Suppressor macrophage treated with lipopolysaccharide for 1 hour (primary cell): ENCODE measurements at regions not wholly inside any gene's neighbourhood (a gene's known extent, or its start where the extent isn't known, plus 50 kb on each side); places are given as distances from the start of the nearest gene placed in this dataset.
"Not testable (repeated sequence)": the region's sequence is repeated elsewhere in the genome, so short reads cannot be mapped to it uniquely, and the experiment has no call there.

ENCODE experiments used
- DNase-seq, 3 donors: peaks; one replicate each; pipeline ENCODE4 v3.0.0-alpha.2; 2020 to 2022

DNA sequence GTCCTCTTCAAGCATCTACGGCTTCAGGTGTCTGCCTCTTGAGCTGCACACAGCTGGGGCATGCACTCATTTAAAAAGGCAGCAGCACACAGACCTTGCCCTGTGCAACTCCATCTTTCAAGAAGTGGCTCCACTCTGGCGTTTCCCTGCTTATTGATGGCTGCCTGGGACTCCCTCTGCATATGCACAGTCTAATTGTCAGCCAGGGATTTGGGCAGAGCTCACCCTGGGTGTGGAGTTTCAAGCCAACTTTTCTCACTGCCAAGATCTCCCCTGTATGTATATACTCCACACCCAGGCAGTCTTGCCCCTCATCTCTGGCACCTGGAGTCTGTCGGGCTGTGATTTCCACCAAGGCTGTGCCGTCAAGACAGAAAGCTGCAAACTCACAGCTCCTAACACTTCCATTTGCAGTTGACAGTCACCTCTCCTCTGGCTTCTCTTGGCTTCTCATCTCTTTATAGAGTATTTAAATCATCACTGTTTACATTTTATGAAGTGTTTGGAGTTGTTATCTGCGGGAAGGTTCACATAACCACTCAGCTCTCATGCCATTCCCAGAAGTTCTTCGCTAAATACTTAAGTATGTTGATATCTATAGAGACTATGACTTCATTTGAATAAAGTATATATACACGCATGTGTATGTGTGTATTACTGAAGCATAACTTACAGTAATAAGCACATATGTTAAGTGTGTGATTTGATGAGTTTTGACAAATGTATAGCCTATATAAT is 130.5 kb upstream of the ZNF469 start:
- DNase-seq: not testable (repeated sequence)

DNA sequence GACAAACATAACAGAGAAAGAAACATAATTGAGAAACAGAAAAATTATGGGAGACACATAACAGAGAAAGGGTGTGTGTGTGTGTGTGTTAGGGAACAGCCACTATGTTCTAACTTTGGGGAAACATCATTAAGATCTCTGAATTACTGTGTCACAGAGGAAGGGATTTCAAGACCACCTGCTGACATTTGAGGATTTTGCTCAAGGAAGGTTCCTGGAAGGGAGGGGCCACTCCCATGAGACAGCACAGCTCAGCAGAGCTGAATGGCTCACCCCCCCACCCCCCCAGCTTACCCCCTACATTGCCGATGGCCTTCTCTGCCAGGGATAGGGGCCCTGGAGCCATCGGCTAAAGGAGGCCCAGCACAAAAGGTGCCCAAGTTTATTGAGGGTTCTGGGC is 124.6 kb upstream of the ZNF469 start:
- DNase-seq: not testable (repeated sequence)

DNA sequence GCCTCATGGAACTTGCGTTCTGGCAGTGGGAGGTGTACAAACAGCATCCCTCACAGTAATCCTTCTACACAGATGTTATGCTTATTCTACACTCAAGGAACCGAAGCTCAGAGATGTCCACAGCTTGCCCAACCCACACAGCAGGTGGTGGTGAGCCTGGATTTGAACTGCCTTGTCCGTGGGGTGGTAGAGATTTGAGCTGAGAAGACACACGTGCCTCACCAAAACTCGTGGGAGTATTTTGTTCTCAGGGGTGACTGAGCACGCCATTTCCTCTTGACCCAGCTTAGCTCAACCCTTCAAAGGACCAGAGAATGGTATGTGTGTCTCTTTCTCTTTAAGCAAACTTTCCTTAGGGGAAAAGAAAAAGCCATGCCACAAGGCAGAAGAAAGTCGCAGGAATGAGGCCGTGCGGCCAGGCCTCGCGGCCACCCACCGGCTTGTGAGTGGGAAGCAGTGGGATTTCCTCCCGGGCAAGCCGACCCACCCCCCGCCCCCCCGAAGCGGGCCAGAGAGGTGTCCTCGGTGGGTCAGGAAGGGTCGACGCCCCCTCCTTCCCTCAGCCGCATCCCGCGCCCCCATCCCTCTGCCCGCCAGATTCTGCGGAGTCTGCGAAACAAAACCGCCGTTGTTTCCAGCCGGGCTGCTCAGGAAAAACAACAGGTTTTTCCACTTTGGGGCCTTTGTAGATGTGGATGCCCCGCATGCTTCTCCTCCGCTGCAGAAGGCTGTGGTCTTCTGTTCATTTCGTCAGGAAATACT is 123.8 kb upstream of the ZNF469 start:
- DNase-seq: not testable (repeated sequence)

DNA sequence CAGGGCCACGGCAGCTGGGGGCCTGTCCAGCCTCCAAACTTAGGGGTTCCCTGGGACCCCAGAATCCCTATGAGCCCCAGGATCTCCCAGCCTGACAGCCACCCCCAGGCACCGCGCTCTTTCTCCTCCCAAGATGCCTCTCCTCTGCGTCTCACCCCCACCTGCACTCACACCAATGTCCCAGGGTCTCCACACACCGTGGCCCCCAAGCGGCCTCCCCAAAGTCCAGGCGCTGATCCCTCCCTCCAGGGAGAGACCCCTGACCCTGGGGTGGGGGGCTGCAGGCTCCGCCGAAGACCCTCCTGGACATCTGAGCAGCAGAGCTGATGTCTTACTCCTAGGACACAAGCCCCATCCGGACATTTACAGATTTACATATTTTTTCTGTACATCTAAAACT is 123.2 kb upstream of the ZNF469 start:
- DNase-seq: not testable (repeated sequence)

DNA sequence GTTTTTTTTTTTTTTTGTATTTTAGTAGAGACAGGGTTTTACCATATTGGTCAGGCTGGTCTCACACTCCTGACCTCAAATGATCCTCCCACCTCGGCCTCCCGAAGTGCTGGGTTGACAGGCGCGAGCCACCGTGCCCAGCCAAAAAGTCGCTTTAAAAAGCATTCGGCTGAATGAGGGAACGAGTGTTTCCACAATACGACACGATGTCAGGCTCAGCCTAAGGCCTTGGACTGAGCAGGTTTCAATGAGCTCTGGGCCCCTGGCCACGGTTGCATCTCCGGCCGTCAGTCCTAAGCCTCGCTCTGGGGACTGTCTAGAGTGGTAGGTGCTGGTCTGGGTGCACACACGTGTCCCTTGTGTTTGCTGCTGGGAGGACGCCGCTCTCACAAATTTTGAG is 122.6 kb upstream of the ZNF469 start:
- not testable (repeated sequence) for DNase-seq

DNA sequence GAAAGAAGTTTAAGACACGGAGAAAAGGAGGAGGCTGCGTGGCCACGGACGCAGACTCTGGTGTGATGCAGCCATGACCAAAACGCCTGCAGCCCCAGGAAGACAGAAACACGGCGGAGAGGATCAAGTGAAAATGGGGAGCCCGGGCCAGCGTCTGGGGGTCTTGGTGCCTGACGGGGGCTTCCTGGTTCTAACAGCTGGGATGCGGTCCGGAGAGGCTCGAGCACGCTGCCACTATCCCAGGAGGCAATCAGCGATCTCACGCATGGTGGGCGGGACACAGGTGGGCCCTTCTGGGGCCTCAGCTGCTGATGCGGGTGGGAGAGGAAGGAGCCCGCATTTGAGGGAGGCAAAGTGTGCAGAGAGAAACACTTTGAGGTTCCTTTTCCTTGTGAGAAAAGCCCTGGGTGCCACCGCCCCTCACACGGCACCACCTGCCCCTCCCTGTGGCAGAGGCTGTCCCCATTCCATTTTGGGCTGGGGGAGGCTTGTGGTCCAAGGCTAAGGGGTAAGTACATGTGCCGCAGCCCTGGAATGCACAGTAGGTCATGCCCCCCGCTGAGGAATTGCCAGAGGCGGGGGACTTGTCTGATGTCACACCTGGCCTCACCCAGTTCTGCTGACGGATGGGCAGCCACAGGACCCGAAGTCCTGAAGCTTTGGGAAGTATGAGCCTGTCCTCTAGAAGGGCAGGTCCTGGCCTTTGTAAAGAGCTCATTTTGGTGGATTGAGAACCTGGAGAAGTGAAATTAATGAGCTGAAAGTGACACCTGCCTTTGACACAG is 121.7 kb upstream of the ZNF469 start:
- not testable (repeated sequence) for DNase-seq

DNA sequence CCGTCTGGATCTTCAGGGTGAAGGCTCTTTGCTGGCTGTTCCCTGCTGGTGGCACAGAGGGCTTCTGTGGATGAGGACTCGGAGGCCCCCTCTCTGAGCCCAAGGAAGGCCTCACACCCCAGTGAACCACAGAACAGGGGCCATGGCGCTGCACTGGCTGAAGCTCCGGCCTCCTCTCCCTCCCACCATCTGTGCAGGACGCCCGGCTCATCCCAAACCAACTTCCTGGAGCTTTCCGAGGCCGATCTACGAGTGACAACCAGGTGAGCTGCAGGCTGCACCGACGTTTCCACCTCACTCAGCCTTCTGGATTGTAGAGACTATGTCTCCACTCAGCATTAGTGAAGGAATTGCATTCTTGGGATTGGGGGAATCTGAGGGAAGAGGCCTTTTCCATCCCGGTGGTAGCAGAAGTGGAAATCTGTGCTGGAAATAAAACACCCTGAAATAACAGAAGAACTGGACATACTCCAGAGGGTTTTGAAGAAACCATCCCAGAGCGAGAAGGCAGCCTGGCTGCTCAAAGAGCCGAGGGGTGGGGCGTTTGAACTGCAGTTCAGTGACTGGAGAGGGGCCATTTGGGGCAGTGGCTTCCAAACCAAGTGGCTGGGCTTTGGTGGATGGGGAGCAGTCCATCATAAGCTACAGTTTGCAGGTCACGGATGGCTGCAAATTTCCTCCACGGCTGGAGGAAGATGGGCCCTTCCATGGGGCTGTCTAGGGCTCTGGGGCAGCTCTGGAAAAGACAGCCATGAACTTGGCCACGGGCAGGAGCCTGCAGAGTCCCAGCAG is 120.7 kb upstream of the ZNF469 start:
- not testable (repeated sequence) for DNase-seq

DNA sequence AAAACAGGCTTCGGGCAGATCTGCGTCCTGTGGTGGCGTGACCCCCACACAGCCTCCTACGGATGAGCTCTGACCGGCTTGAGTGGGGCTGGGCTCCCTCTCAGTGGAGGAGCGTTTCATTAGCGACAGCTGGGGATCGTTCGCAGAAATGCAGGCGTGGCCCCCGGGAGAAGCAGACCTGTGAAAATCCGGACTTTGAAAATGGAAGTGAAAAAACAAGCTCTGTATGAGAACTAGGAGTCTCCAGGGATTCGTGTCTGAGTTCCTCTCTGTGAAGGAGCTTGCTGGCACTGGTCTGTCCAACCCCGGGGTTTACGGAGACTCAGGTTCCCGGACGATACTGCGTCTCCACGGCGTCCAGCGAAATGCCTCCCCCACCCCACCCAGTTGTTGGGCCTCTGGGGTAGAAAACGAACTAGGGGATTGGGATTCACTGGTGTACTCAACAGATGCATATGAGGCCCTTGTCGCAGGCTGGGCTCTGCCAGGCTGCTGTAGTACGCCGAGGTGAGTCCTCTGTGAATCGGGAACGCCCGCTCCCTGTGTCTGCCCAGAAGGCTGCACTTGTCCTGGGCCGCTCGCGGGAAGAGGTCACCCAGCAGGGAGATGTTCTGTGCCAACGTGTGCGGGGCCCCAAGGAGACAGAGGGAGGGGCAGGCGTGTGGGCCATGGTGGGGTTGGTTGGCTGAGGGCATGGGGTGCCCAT is 119.7 kb upstream of the ZNF469 start:
- peak in 2 of 3 donors; percentile 22 to 27 for DNase-seq

DNA sequence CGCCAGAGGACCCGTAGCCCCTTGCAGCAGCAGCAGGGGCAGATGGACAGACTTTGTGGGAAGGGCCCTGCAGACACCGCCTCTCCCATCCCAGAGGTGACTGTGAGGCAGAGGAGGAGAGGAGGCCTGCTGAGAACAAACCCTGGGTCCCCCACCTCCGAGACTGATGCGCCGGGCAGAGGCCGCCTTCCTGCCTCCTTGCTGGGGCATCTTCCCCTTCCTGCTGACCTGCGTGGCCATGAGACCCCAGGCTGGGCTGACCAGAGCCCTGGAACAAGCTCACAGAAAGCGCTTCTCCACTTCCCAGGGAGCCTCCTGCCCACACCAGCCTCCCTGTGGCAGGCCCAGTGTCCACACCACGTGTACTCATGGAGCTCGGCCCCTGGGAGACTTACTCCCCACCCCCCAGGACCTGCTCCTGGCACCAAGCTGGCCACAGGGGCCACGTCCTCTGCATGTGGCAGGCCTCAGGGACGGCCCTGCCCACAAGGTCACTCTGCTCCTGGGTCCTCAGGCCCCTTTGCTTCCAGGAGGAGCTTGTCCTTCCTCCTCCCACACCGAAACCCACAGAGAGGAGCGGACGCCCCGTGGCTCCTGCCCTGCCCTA is 119.0 kb upstream of the ZNF469 start:
- DNase-seq: not testable (repeated sequence)

DNA sequence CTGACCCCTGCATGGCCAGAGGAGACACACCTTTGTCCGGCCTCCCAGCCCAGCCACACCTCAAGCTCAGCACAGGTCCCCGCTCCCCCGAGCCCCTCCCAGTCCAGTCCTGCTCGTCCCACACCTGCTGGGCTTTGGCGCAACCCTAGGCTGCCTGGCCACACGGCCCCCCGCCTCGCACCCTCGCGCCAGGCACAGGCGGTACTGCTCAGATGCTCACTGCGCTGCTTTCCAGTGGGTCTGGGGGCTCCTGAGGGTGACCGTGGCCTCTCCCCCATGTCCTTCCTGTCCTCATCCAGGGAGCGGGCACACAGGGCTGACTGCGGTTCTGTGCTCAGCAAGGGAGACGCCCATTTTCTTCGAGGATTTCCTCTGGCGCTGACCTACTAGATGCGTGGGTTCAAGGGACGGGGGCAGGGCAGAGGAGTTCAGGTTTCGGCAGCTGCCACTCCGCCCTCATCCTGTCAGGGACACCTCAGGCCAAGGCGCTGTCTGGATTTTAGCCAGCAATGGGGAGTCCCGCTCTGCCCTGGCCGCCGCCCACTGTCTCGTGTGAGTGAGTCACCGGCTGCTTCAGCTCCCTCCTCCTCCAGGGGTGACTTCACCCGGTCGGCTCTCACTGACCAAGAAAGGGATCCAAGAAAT is 118.0 kb upstream of the ZNF469 start:
- peak; percentile 97 to 98 (median 98) for DNase-seq

DNA sequence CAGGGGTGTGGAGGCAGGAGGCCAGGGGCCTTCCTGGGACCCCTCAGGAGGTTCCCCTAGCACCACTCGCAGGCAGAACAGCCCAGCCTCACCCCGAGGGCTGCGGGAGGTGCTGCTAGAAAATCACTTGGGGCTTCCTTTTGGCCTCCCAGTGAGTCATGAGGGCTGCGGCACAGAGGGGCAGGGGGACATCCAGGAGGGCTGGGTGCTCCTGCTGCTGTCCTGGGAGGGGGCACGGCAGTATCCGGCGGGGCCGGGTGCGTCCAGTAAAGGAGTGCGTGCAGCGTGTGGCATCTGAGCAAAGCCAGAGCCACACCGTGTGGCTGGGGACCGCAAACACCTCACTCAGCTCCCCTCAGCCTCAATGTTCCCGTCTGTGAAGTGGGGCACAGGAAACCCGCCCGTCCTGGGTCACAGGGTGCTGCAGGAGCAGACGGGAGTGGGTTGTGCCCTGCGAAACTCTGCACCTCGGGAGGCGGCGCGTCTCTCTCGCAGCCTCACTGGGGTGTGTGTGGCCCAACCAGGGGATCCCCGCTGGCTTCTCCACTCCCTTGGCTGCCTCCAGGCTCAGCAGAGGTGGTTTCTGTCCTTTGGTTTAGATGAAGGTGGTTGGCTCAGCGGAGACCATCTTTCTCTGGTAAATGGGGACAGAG is 117.3 kb upstream of the ZNF469 start:
- DNase-seq: peak; percentile 37 to 68 (median 45)

DNA sequence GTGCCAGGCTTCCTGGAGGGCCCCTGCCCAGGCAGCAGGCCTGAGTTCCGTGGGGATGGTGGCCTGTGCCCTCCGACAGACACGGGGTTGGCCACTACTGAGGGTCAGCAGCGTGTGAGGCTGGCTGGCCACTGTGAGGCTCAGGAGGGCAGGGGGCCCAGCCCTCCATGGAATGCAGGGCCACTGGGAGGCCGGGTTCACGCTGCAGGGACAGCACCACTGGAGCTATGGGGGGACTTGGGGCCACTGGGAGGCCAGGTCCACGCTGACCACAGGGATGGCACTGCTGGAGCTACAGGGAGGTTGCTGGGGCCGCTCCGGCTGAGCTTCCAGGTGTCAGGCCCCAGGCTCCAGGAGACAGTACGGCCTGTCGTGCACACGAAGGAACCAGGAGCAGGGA is 116.7 kb upstream of the ZNF469 start:
- not testable (repeated sequence) for DNase-seq

DNA sequence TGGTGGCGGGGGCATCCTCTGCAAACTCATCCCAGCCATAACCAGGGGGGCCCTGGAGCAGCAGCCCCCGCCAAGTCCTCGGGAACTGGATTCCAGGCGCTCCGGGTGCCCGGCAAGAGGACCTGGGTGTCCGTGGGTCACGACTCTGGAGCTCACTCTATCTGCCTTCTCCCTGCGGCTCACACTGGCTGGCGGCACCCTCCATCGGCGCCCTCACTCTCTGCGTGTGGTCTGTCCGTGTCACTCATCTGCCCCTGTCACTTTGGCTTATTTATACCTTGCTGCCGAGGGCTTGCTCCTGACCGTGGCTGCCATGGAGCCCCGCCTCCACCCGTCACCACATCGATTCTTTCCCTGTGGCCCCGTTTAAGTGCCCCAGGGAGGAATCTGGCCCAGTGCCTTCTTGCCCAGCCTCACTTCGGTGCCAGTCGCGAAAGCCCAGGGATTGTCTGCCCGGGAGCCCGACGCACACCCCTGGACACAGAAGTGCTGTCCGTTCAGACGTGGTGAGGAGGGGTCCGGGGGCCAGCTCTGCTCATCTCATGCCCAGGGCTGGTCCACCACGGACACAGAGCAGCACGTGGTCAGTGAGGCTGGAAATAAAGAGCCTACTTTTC is 115.7 kb upstream of the ZNF469 start:
- DNase-seq: not testable (repeated sequence)

DNA sequence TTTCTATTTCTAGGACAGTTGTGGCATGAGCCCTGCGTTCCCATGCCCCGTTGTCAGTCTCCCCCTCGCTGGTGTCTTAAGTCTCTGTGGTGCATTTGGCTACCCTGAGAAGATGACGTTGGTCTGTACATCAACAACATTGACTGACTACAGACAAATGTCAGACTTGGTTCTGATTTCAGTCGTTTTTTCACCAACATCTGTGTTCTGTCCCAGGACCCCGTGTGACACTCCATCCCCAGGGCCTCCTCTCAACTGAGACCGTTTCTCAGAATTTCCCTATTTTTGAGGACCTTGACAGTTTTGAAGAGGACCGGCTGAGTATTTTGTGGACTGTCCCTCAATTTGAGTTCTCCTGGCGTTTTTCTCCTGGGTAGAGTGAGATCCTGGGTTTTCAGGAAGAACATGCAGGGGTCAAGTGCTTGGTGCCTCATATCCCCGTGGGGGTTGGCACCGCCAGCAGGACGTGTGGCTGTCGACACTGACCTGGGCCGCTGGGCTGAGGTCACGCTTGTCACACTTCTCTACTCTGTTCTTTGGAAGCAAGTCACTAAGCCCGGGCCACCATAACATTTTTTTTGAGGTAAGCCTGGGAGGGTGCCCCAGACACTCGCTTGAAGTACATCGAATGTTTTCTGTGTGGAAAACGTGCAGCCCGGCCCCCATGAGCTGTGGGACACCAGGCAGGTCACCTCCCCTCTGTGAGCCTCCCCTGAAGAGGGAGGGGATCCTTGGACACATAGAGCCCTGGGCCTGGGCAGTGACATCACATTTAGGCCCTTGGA is 114.4 kb upstream of the ZNF469 start:
- not testable (repeated sequence) for DNase-seq

DNA sequence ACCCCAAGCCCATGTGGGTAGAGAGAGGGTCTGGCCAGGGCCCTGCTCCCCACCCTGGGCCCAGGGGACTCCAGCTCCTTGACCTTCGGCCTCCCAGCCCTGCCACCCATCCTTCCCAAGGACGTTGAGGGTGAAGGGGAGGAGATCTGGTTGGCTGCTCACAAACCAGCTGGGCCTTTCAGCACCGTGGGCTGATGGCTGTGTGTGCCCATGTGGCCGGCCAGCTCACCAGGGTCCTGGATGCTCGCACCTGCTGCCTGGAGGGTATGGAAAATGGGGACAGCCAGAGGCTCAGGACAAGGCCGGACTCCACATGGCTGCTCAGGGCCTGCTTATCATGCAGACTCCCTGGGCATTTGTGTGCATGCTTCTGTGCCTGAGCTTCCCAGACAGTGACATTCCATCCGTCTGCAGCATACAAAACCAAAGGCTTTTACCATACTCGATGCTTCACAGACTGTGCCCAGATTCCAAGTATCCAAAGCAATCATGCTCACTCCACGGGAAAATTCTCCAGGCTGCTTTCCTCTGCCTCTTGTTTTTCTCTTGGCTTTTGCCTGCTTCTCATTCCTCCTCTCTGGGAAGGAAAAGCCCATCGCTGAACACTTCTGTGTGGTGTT is 112.5 kb upstream of the ZNF469 start:
- DNase-seq: not testable (repeated sequence)

DNA sequence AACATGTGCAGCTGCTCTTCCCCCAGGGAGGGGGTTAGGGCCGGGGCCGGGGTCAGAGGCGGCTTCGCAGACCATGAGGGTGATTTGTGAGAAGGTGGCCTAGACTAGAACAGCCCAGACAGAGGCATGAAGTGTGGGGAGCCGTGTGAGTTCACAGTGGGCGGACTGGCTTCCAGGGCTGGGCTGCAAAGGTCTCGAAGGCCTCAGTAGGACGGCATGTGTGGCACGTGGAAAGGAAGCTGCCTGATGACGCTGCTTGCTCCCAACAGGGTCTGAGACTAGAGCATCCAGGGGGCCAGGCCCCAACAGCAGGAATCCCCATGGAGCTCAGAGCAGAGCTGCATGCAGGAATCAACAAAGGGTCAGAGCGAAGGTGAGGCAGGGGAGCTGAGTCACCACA is 111.5 kb upstream of the ZNF469 start:
- not testable (repeated sequence) for DNase-seq

DNA sequence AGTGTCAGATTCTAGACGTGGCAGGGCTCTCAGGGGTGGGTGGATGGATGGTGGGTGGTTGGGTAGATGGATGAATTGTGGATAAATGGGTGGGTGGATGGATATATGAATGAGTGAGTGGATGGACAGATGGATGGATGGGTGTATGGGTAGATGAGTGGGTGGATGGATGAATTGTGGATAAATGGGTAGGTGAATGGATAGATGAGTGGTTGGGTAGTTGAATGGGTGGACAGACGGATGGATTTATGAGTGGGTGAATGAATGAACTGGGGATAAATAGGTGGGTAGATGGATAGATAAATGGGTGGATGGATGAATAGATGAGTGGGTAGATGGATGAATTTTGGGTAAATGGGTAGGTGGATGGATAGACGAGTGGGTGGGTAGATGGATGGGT is 111.0 kb upstream of the ZNF469 start:
- DNase-seq: not testable (repeated sequence)

DNA sequence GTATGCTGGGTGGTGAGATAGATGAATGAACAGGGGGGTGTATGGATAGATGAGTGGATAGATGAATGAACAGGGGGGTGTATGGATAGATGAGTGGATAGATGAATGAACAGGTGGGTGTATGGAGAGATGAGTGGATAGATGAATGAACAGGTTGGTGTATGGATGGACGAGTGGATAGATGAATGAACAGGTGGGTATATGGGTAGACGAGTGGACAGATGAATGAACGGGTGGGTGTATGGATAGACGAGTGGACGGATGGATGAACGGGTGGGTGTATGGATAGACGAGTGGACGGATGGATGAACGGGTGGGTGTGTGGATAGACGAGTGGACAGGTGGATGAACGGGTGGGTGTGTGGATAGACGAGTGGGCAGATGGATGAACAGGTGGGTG is 110.3 kb upstream of the ZNF469 start:
- not testable (repeated sequence) for DNase-seq
